ENCODE measurements at regions not wholly inside any gene's neighbourhood (a gene's known extent, or its start where the extent isn't known, plus 50 kb on each side); places are given as distances from the start of the nearest gene placed in this dataset.
"Not testable (repeated sequence)": the region's sequence is repeated elsewhere in the genome, so short reads cannot be mapped to it uniquely, and the experiment has no call there.

- Mint-ChIP-seq H3K4me1 (no peaks in the 10 kb centered on the region), H3K4me3 (no peak overlapping the region), H3K27me3 (no peaks in the 10 kb centered on the region), H3K27ac (no peak overlapping the region), H3K36me3 (no peaks in the 10 kb centered on the region), H3K9me3 (peaks cover 0 to 1% (median 0%) of the 10 kb centered on the region in 3 donors)
Measured at GRCh38 chr2:16070648-16070971, 130.3 kb downstream of the MYCN start.

GRCh38 chr2:16069933-16070647 is 129.7 kb downstream of the MYCN start:
- Mint-ChIP-seq H3K4me1 (no peaks in the 10 kb centered on the region), H3K27me3 (no peaks in the 10 kb centered on the region), H3K27ac (no peak overlapping the region)

GRCh38 chr2:16069663-16069932 is 129.2 kb downstream of the MYCN start:
- Mint-ChIP-seq H3K4me3 (no peak overlapping the region), H3K4me1 (no peaks in the 10 kb centered on the region), H3K27ac (no peak overlapping the region), H3K9me3 (peaks cover 0 to 3% (median 1%) of the 10 kb centered on the region in 3 donors), H3K27me3 (no peaks in the 10 kb centered on the region), H3K36me3 (no peaks in the 10 kb centered on the region)

More at GRCh38 chr2:16069933-16070647, 129.7 kb downstream of the MYCN start:
- no peaks in the 10 kb centered on the region for H3K36me3 Mint-ChIP-seq
- H3K9me3 Mint-ChIP-seq, result peaks cover 0 to 1% (median 0%) of the 10 kb centered on the region in 3 donors
- no peak overlapping the region for H3K4me3 Mint-ChIP-seq

- H3K36me3 Mint-ChIP-seq, result no peaks in the 10 kb centered on the region
- H3K27ac Mint-ChIP-seq, result no peak overlapping the region
- peaks cover 5 to 7% (median 5%) of the 10 kb centered on the region in 3 donors for H3K9me3 Mint-ChIP-seq
- no peaks in the 10 kb centered on the region for H3K4me1 Mint-ChIP-seq
- no peaks in the 10 kb centered on the region for H3K27me3 Mint-ChIP-seq
- no peak overlapping the region for H3K4me3 Mint-ChIP-seq
Measured at GRCh38 chr2:16068552-16068940, 128.2 kb downstream of the MYCN start.

- Mint-ChIP-seq H3K27me3 (no peaks in the 10 kb centered on the region), H3K4me3 (no peak overlapping the region), H3K9me3 (peaks cover 5 to 7% (median 5%) of the 10 kb centered on the region in 3 donors), H3K4me1 (no peaks in the 10 kb centered on the region), H3K36me3 (no peaks in the 10 kb centered on the region), H3K27ac (peak overlapping the region in 1 of 3 donors; percentile 32)
Measured at GRCh38 chr2:16067866-16068551, 127.7 kb downstream of the MYCN start.

- Mint-ChIP-seq H3K36me3 (no peaks in the 10 kb centered on the region), H3K27me3 (no peaks in the 10 kb centered on the region), H3K4me1 (no peaks in the 10 kb centered on the region)
Measured at GRCh38 chr2:16067444-16067843, 127.1 kb downstream of the MYCN start.

GRCh38 chr2:16067037-16067406 is 126.7 kb downstream of the MYCN start:
- H3K4me1 Mint-ChIP-seq, result no peaks in the 10 kb centered on the region
- H3K27ac Mint-ChIP-seq, result no peak overlapping the region
- peaks cover 5 to 13% (median 7%) of the 10 kb centered on the region in 3 donors for H3K9me3 Mint-ChIP-seq
- no peaks in the 10 kb centered on the region for H3K27me3 Mint-ChIP-seq
- H3K36me3 Mint-ChIP-seq, result no peaks in the 10 kb centered on the region
- no peak overlapping the region for H3K4me3 Mint-ChIP-seq

More at GRCh38 chr2:16067444-16067843, 127.1 kb downstream of the MYCN start:
- Mint-ChIP-seq H3K4me3 (no peak overlapping the region), H3K9me3 (peaks cover 5 to 9% (median 5%) of the 10 kb centered on the region in 3 donors), H3K27ac (no peak overlapping the region)

GRCh38 chr2:16066261-16067036 is 126.1 kb downstream of the MYCN start:
- no peak overlapping the region for H3K4me3 Mint-ChIP-seq
- no peaks in the 10 kb centered on the region for H3K4me1 Mint-ChIP-seq
- H3K9me3 Mint-ChIP-seq, result peaks cover 5 to 13% (median 7%) of the 10 kb centered on the region in 3 donors
- H3K36me3 Mint-ChIP-seq, result no peaks in the 10 kb centered on the region
- H3K27me3 Mint-ChIP-seq, result no peaks in the 10 kb centered on the region
- H3K27ac Mint-ChIP-seq, result no peak overlapping the region

GRCh38 chr2:16065272-16066069 is 125.1 kb downstream of the MYCN start:
- H3K4me1 Mint-ChIP-seq, H3K36me3 Mint-ChIP-seq, H3K27me3 Mint-ChIP-seq, H3K4me3 Mint-ChIP-seq, H3K27ac Mint-ChIP-seq: not testable (repeated sequence)
- peaks cover 5 to 13% (median 8%) of the 10 kb centered on the region in 3 donors for H3K9me3 Mint-ChIP-seq

GRCh38 chr2:16064745-16065144 is 124.4 kb downstream of the MYCN start:
- Mint-ChIP-seq H3K27ac (no peak overlapping the region), H3K9me3 (peaks cover 5 to 13% (median 8%) of the 10 kb centered on the region in 3 donors), H3K27me3 (no peaks in the 10 kb centered on the region), H3K4me1 (no peaks in the 10 kb centered on the region), H3K36me3 (no peaks in the 10 kb centered on the region), H3K4me3 (no peak overlapping the region)

GRCh38 chr2:16063955-16064633 is 123.7 kb downstream of the MYCN start:
- peaks cover 5 to 13% (median 8%) of the 10 kb centered on the region in 3 donors for H3K9me3 Mint-ChIP-seq
- no peaks in the 10 kb centered on the region for H3K36me3 Mint-ChIP-seq
- no peaks in the 10 kb centered on the region for H3K4me1 Mint-ChIP-seq
- no peak overlapping the region for H3K27ac Mint-ChIP-seq
- no peak overlapping the region for H3K4me3 Mint-ChIP-seq
- H3K27me3 Mint-ChIP-seq, result no peaks in the 10 kb centered on the region

- peaks cover 5 to 13% (median 7%) of the 10 kb centered on the region in 3 donors for H3K9me3 Mint-ChIP-seq
Measured at GRCh38 chr2:16063251-16063850, 123.0 kb downstream of the MYCN start.

GRCh38 chr2:16062471-16063250 is 122.3 kb downstream of the MYCN start:
- Mint-ChIP-seq H3K9me3 (peaks cover 5 to 13% (median 7%) of the 10 kb centered on the region in 3 donors), H3K4me1 (no peaks in the 10 kb centered on the region), H3K27ac (no peak overlapping the region), H3K4me3 (peak overlapping the region in 1 of 4 donors; percentile 10), H3K27me3 (no peaks in the 10 kb centered on the region), H3K36me3 (no peaks in the 10 kb centered on the region)

More at GRCh38 chr2:16063251-16063850, 123.0 kb downstream of the MYCN start:
- Mint-ChIP-seq H3K36me3 (no peaks in the 10 kb centered on the region), H3K27me3 (no peaks in the 10 kb centered on the region), H3K4me3 (no peak overlapping the region), H3K27ac (no peak overlapping the region), H3K4me1 (no peaks in the 10 kb centered on the region)
